Upper lobe of right lung (tissue), 1 donor: ENCODE measurements at regions not wholly inside any gene's neighbourhood (a gene's known extent, or its start where the extent isn't known, plus 50 kb on each side); places are given as distances from the start of the nearest gene placed in this dataset.

Experiments used
- ATAC-seq: fragments of 200-7000 bp; cut with Tn5 transposase; one replicate; pipeline ENCODE4 v1.9.1; 2020; ENCODE audit warnings: mild to moderate bottlenecking, moderate library complexity
- DNase-seq: peaks from one replicate; pipeline ENCODE4 v3.0.0-alpha.2; 2020
- H3K27ac ChIP-seq: fragments of 200-600 bp; one replicate; pipeline ENCODE4 v1.8.0; 2022
- H3K27me3 ChIP-seq: fragments of 200-600 bp; one replicate; pipeline ENCODE4 v1.8.0; 2022; ENCODE audit warnings: mild to moderate bottlenecking
- H3K36me3 ChIP-seq: fragments of 200-600 bp; one replicate; pipeline ENCODE4 v1.8.0; 2022
- H3K4me1 ChIP-seq: fragments of 200-600 bp; one replicate; pipeline ENCODE4 v1.8.0; 2022
- H3K4me3 ChIP-seq: fragments of 200-600 bp; one replicate; pipeline ENCODE4 v1.8.0; 2022; ENCODE audit warnings: mild to moderate bottlenecking
- H3K9me3 ChIP-seq: fragments of 200-600 bp; one replicate; pipeline ENCODE4 v1.8.0; 2022
- CTCF ChIP-seq: fragments of 200-600 bp; IDR thresholded peaks from one replicate; pipeline ENCODE4 v1.8.0; 2022; ENCODE audit warnings: antibody characterized with exemption
- intact Hi-C: fragments of 100-400 bp; cut with DNase I; formaldehyde crosslinking; loops from one replicate; pipeline ENCODE4 v1.11.0; 2022
- donor health status: DM: no; HTN: yes; CAD: no; lungs with severe emphysema.

GRCh38 chr12:107492393-107493134 is 193.0 kb upstream of the PWP1 start:
- H3K4me1 ChIP-seq, result no peaks in the 10 kb centered on the region

GRCh38 chr12:107493135-107493494 is 192.5 kb upstream of the PWP1 start:
- Histone ChIP-seq H3K27me3 (no peaks in the 10 kb centered on the region), H3K9me3 (no peaks in the 10 kb centered on the region), H3K4me1 (no peaks in the 10 kb centered on the region), H3K27ac (no peak overlapping the region), H3K36me3 (no peaks in the 10 kb centered on the region), H3K4me3 (no peak overlapping the region)
- ATAC-seq, result no peak
- intact Hi-C loops, result no loop called here
- DNase-seq, result no peak
- no peak for TF ChIP-seq CTCF

More at GRCh38 chr12:107492393-107493134, 193.0 kb upstream of the PWP1 start:
- no peaks in the 10 kb centered on the region for H3K27me3 ChIP-seq
- no peaks in the 10 kb centered on the region for H3K36me3 ChIP-seq
- no peak for ATAC-seq
- H3K27ac ChIP-seq, result no peak overlapping the region
- DNase-seq, result no peak
- TF ChIP-seq CTCF, result no peak
- intact Hi-C loops, result no loop called here
- H3K4me3 ChIP-seq, result no peak overlapping the region
- no peaks in the 10 kb centered on the region for H3K9me3 ChIP-seq

GRCh38 chr12:107493666-107494065 is 191.9 kb upstream of the PWP1 start:
- TF ChIP-seq CTCF, result no peak
- intact Hi-C loops, result no loop called here
- no peaks in the 10 kb centered on the region for H3K36me3 ChIP-seq
- no peak for DNase-seq
- H3K4me3 ChIP-seq, result no peak overlapping the region
- H3K27me3 ChIP-seq, result no peaks in the 10 kb centered on the region
- no peak overlapping the region for H3K27ac ChIP-seq
- ATAC-seq, result no peak
- no peaks in the 10 kb centered on the region for H3K9me3 ChIP-seq
- no peaks in the 10 kb centered on the region for H3K4me1 ChIP-seq

GRCh38 chr12:107494331-107494730 is 191.3 kb upstream of the PWP1 start:
- DNase-seq (no peak), ATAC-seq (no peak)
- TF ChIP-seq CTCF, result no peak
- no peaks in the 10 kb centered on the region for H3K27me3 ChIP-seq
- no peaks in the 10 kb centered on the region for H3K9me3 ChIP-seq
- H3K4me3 ChIP-seq, result no peak overlapping the region
- no peak overlapping the region for H3K27ac ChIP-seq
- no peaks in the 10 kb centered on the region for H3K36me3 ChIP-seq
- no peaks in the 10 kb centered on the region for H3K4me1 ChIP-seq
- intact Hi-C loops, result no loop called here

GRCh38 chr12:107495604-107496003 is 190.0 kb upstream of the PWP1 start:
- H3K4me1 ChIP-seq, result no peaks in the 10 kb centered on the region
- no peak overlapping the region for H3K4me3 ChIP-seq
- ATAC-seq, result no peak
- intact Hi-C loops, result no loop called here
- no peak overlapping the region for H3K27ac ChIP-seq
- no peaks in the 10 kb centered on the region for H3K36me3 ChIP-seq
- no peak for DNase-seq
- no peak for TF ChIP-seq CTCF
- H3K9me3 ChIP-seq, result no peaks in the 10 kb centered on the region
- H3K27me3 ChIP-seq, result no peaks in the 10 kb centered on the region

GRCh38 chr12:107497231-107497630 is 188.4 kb upstream of the PWP1 start:
- H3K27ac ChIP-seq, result no peak overlapping the region
- intact Hi-C loops, result no loop called here
- no peak overlapping the region for H3K4me3 ChIP-seq
- H3K36me3 ChIP-seq, result no peaks in the 10 kb centered on the region
- no peaks in the 10 kb centered on the region for H3K9me3 ChIP-seq
- no peaks in the 10 kb centered on the region for H3K27me3 ChIP-seq
- no peak for ATAC-seq
- no peaks in the 10 kb centered on the region for H3K4me1 ChIP-seq
- no peak for TF ChIP-seq CTCF
- DNase-seq, result no peak
